ENCODE measurements at regions not wholly inside any gene's neighbourhood (a gene's known extent, or its start where the extent isn't known, plus 50 kb on each side); places are given as distances from the start of the nearest gene placed in this dataset.

DNA sequence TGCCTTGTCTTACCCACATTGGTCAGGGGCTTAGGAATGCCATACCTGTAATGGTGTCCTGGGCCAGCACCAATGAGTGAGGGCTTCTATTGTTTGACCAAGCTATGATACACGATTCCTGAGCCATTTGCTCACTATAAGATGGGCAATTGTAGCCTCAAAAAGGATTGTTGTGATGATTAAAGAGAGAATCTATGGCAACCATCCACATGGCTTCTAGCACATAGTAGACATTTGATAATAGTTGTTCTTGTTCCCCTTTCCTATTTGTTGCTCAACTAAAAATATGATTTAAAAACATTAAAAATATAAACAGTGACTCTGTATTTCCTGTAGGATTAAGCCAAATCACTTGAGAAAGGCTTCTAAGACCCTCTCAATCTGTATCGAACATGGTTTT lies 366.1 kb downstream of the PCNX1 start:
- no peak for TF ChIP-seq EZH2 (IDR thresholded peaks at IDR 0.05; ENCODE audit: borderline replicate concordance, low read depth, low read length, severe bottlenecking)
- TF ChIP-seq, protein P1, sequence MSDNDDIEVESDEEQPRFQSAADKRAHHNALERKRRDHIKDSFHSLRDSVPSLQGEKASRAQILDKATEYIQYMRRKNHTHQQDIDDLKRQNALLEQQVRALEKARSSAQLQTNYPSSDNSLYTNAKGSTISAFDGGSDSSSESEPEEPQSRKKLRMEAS (IDR thresholded peaks at IDR 0.05; ENCODE audit: insufficient read depth, insufficient read length) = no peak
- TF ChIP-seq, protein P2, sequence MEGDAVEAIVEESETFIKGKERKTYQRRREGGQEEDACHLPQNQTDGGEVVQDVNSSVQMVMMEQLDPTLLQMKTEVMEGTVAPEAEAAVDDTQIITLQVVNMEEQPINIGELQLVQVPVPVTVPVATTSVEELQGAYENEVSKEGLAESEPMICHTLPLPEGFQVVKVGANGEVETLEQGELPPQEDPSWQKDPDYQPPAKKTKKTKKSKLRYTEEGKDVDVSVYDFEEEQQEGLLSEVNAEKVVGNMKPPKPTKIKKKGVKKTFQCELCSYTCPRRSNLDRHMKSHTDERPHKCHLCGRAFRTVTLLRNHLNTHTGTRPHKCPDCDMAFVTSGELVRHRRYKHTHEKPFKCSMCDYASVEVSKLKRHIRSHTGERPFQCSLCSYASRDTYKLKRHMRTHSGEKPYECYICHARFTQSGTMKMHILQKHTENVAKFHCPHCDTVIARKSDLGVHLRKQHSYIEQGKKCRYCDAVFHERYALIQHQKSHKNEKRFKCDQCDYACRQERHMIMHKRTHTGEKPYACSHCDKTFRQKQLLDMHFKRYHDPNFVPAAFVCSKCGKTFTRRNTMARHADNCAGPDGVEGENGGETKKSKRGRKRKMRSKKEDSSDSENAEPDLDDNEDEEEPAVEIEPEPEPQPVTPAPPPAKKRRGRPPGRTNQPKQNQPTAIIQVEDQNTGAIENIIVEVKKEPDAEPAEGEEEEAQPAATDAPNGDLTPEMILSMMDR (IDR thresholded peaks at IDR 0.05; ENCODE audit: extremely low read depth in 1 of 2, insufficient read depth in 1 of 2, low read depth in 1 of 2, low read length in 2 of 2) = no peak
- CTCF ChIA-PET = no interaction called here
- Histone ChIP-seq H3K4me2 (ENCODE audit: insufficient read depth, low read length) (no peak overlapping the region), H3K9me3 (replicated peaks; ENCODE audit: control insufficient read depth, insufficient read depth, low read length) (no peaks in the 10 kb centered on the region), H3K4me1 (ENCODE audit: control insufficient read depth, extremely low read depth, insufficient read depth, low read length) (no peaks in the 10 kb centered on the region), H2AFZ (ENCODE audit: low read depth, low read length) (no peak overlapping the region), H3K4me3 (replicated peaks in 1 of 3; ENCODE audit: insufficient read depth in 1 of 3, low read depth in 1 of 3, low read length in 3 of 3) (no peak overlapping the region), H3K9me1 (replicated peaks; ENCODE audit: control insufficient read depth, extremely low read depth, insufficient read depth, low read length) (no peaks in the 10 kb centered on the region), H4K20me1 (replicated peaks; ENCODE audit: control insufficient read depth, extremely low read depth, insufficient read depth, low read length) (no peaks in the 10 kb centered on the region), H3K36me3 (ENCODE audit: control insufficient read depth in 2 of 2, extremely low read depth in 1 of 2, insufficient read depth in 2 of 2, low read length in 2 of 2) (no peaks in the 10 kb centered on the region), H3K27ac (ENCODE audit: insufficient read depth, low read depth, low read length) (no peak overlapping the region), H3K9ac (replicated peaks; ENCODE audit: extremely low read depth, insufficient read depth, low read length) (no peak overlapping the region), H3K27me3 (ENCODE audit: control insufficient read depth in 2 of 2, insufficient read depth in 2 of 2, low read length in 2 of 2) (peaks cover 3 to 4% of the 10 kb centered on the region in 2 experiments), H3K79me2 (ENCODE audit: control insufficient read depth, insufficient read depth, low read length) (no peaks in the 10 kb centered on the region)
- POLR2A ChIA-PET = no interaction called here
- BruUV-seq (replicated peaks) = no TSS peak
- dilution Hi-C loops (cut with MboI; ENCODE audit: extremely low pct_ligation_motif_present, low sequenced_read_pairs) = no loop called here
- DNase-seq (ENCODE audit: low read depth, low spot score) = no peak
- no peak for FAIRE-seq
- intact Hi-C loops (cut with micrococcal nuclease) = no loop called here

DNA sequence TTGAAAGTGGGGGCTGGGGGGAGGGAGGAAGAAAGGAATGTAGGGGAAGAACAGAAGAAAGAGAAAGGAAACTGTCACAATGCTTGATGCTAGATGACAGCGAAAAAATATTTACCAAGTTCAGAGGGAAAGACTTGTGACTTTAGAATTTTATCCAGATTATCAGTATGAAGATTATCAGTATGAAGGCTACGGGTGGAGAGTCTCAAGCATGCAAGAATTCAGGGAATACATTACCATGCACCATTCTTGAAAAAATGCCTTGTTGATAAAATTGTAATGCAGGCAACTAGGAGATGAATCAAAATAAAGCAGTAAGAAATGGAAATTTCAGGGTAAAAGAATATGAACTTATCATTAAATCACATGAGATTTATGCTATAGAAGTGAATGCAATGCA lies 376.8 kb downstream of the PCNX1 start:
- BruUV-seq (replicated peaks) = no TSS peak
- intact Hi-C loops (cut with micrococcal nuclease) (no loop called here), dilution Hi-C loops (cut with MboI; ENCODE audit: extremely low pct_ligation_motif_present, low sequenced_read_pairs) (no loop called here)
- Histone ChIP-seq H3K9me3 (replicated peaks; ENCODE audit: control insufficient read depth, insufficient read depth, low read length) (no peaks in the 10 kb centered on the region), H3K4me2 (ENCODE audit: insufficient read depth, low read length) (no peak overlapping the region), H3K36me3 (ENCODE audit: control insufficient read depth in 2 of 2, extremely low read depth in 1 of 2, insufficient read depth in 2 of 2, low read length in 2 of 2) (no peaks in the 10 kb centered on the region), H3K4me3 (replicated peaks in 1 of 3; ENCODE audit: insufficient read depth in 1 of 3, low read depth in 1 of 3, low read length in 3 of 3) (no peak overlapping the region), H3K9ac (replicated peaks; ENCODE audit: extremely low read depth, insufficient read depth, low read length) (no peak overlapping the region), H3K4me1 (ENCODE audit: control insufficient read depth, extremely low read depth, insufficient read depth, low read length) (no peaks in the 10 kb centered on the region), H3K9me1 (replicated peaks; ENCODE audit: control insufficient read depth, extremely low read depth, insufficient read depth, low read length) (no peaks in the 10 kb centered on the region), H3K27me3 (ENCODE audit: control insufficient read depth in 2 of 2, insufficient read depth in 2 of 2, low read length in 2 of 2) (no peaks in the 10 kb centered on the region), H3K79me2 (ENCODE audit: control insufficient read depth, insufficient read depth, low read length) (no peaks in the 10 kb centered on the region), H2AFZ (ENCODE audit: low read depth, low read length) (no peak overlapping the region), H4K20me1 (replicated peaks; ENCODE audit: control insufficient read depth, extremely low read depth, insufficient read depth, low read length) (no peaks in the 10 kb centered on the region), H3K27ac (ENCODE audit: insufficient read depth, low read depth, low read length) (no peak overlapping the region)
- no peak for FAIRE-seq
- TF ChIP-seq FOS (IDR thresholded peaks at IDR 0.05; ENCODE audit: borderline replicate concordance, insufficient read depth, low read length) = no peak
- TF ChIP-seq GATA2 (IDR thresholded peaks at IDR 0.05; ENCODE audit: insufficient read depth, insufficient read length, low read depth, low read length) = no peak
- no peak for TF ChIP-seq JUN (IDR thresholded peaks at IDR 0.05; ENCODE audit: borderline replicate concordance, insufficient read depth, insufficient read length, low read depth)
- TF ChIP-seq EZH2 (IDR thresholded peaks at IDR 0.05; ENCODE audit: borderline replicate concordance, low read depth, low read length, severe bottlenecking) = no peak
- no peak for TF ChIP-seq MYC (IDR thresholded peaks at IDR 0.05; ENCODE audit: low read depth, low read length)
- TF ChIP-seq, protein P2 (IDR thresholded peaks at IDR 0.05; ENCODE audit: extremely low read depth in 1 of 2, insufficient read depth in 1 of 2, low read depth in 1 of 2, low read length in 2 of 2) = no peak
- TF ChIP-seq POLR2AphosphoS5 (IDR thresholded peaks at IDR 0.05; ENCODE audit: insufficient read depth, low read depth, low read length) = no peak
- TF ChIP-seq POLR2A (IDR thresholded peaks at IDR 0.05; ENCODE audit: low read depth, low read length) = no peak
- TF ChIP-seq, protein P1 (IDR thresholded peaks at IDR 0.05; ENCODE audit: insufficient read depth, insufficient read length) = no peak
- CTCF ChIA-PET = interaction anchor here (1.8 to 1.9 kb wide), 2 partner anchors 117 to 469 kb away, joined by 4 to 7 read pairs; no protein-coding TSS in a partner anchor
- POLR2A ChIA-PET = no interaction called here
- no peak for DNase-seq (ENCODE audit: low read depth, low spot score)
